PC-9 (cell line): ENCODE measurements at regions not wholly inside any gene's neighbourhood (a gene's known extent, or its start where the extent isn't known, plus 50 kb on each side); places are given as distances from the start of the nearest gene placed in this dataset.

Experiments
- CTCF ChIP-seq: fragments of 200-600 bp; sonication (generic); conservative IDR thresholded peaks from 2 replicates; pipeline ENCODE4 v1.6.1; 2017; ENCODE audit warnings: mixed run types, antibody characterized with exemption, mild to moderate bottlenecking, moderate library complexity
- EZH2 ChIP-seq: fragments of 200-600 bp; sonication (generic); IDR thresholded peaks from 2 replicates; pipeline ENCODE4 v1.8.0; 2017; ENCODE audit warnings: antibody characterized with exemption, low read depth

- TF ChIP-seq CTCF (no peak), EZH2 (no peak)
Measured at GRCh38 chr15:47983533-47983932, 137.3 kb upstream of the SLC24A5 start.
